H9 (cell line): ENCODE measurements at regions not wholly inside any gene's neighbourhood (a gene's known extent, or its start where the extent isn't known, plus 50 kb on each side); places are given as distances from the start of the nearest gene placed in this dataset.

Experiments
- DNase-seq: peaks from one replicate; pipeline ENCODE4 v3.0.0-alpha.2; 2017
- H2AFZ ChIP-seq: one replicate; pipeline ENCODE4 v1.6.1; 2013; ENCODE audit warnings: mild to moderate bottlenecking, low read length, control low read depth, moderate library complexity
- H2AK5ac ChIP-seq: 2 replicates; pipeline ENCODE4 v1.6.1; 2013; ENCODE audit warnings: low read length, control low read depth, mixed read lengths; ENCODE audit not compliant: insufficient read length
- H2BK120ac ChIP-seq: one replicate; pipeline ENCODE4 v1.6.1; 2013; ENCODE audit warnings: low read depth, mild to moderate bottlenecking, low read length, control low read depth, inconsistent platforms; ENCODE audit not compliant: poor library complexity, severe bottlenecking
- H2BK12ac ChIP-seq: 2 replicates; pipeline ENCODE4 v1.6.1; 2013; ENCODE audit warnings: low read length, control low read depth, mixed read lengths, low read depth; ENCODE audit not compliant: insufficient read length
- H2BK15ac ChIP-seq: 2 replicates; pipeline ENCODE4 v1.6.1; 2013; ENCODE audit warnings: low read depth, low read length, control low read depth
- H2BK20ac ChIP-seq: one replicate; pipeline ENCODE4 v1.6.1; 2013; ENCODE audit warnings: low read depth, mild to moderate bottlenecking, low read length, control low read depth, inconsistent platforms; ENCODE audit not compliant: poor library complexity, severe bottlenecking
- H2BK5ac ChIP-seq: 2 replicates; pipeline ENCODE4 v1.6.1; 2013; ENCODE audit warnings: low read length, control low read depth, mixed read lengths; ENCODE audit not compliant: insufficient read length
- H3K14ac ChIP-seq: 2 replicates; pipeline ENCODE4 v1.6.1; 2013; ENCODE audit warnings: low read length, control low read depth; ENCODE audit not compliant: insufficient read depth
- H3K18ac ChIP-seq: 2 replicates; pipeline ENCODE4 v1.6.1; 2013; ENCODE audit warnings: low read depth, mild to moderate bottlenecking, mixed read lengths, low read length, control low read depth; ENCODE audit not compliant: insufficient read length
- H3K23ac ChIP-seq: 2 replicates; pipeline ENCODE4 v1.6.1; 2013; ENCODE audit warnings: low read length, control low read depth, mixed read lengths, low read depth; ENCODE audit not compliant: insufficient read length
- H3K23me2 ChIP-seq: 2 replicates; pipeline ENCODE4 v1.6.1; 2013; ENCODE audit warnings: low read depth, mild to moderate bottlenecking, mixed read lengths, low read length, control low read depth; ENCODE audit not compliant: insufficient read length, poor library complexity, severe bottlenecking
- H3K27ac ChIP-seq: 2 replicates; pipeline ENCODE4 v1.5.1; 2013; ENCODE audit warnings: low read length, control low read depth, mixed read lengths, low read depth; ENCODE audit not compliant: insufficient read length
- H3K27me3 ChIP-seq: 2 replicates; pipeline ENCODE4 v1.6.1; 2013; ENCODE audit warnings: low read length, control low read depth, inconsistent platforms; ENCODE audit not compliant: insufficient read depth
- H3K4ac ChIP-seq: 2 replicates; pipeline ENCODE4 v1.6.1; 2013; ENCODE audit warnings: low read depth, mild to moderate bottlenecking, control low read depth, inconsistent platforms, low read length, moderate library complexity
- H3K4me1 ChIP-seq: 2 replicates; pipeline ENCODE4 v1.6.1; 2013; ENCODE audit warnings: low read length, control low read depth, inconsistent platforms; ENCODE audit not compliant: insufficient read depth
- H3K4me2 ChIP-seq: 2 replicates; pipeline ENCODE4 v1.6.1; 2013; ENCODE audit warnings: low read length, control low read depth, mixed read lengths; ENCODE audit not compliant: insufficient read length, insufficient read depth
- H3K56ac ChIP-seq: 2 replicates; pipeline ENCODE4 v1.6.1; 2013; ENCODE audit warnings: low read depth, mild to moderate bottlenecking, mixed read lengths, low read length, control low read depth; ENCODE audit not compliant: insufficient read length
- H3K79me1 ChIP-seq: 2 replicates; pipeline ENCODE4 v1.6.1; 2013; ENCODE audit warnings: low read depth, mild to moderate bottlenecking, moderate library complexity, low read length, control low read depth, inconsistent platforms; ENCODE audit not compliant: insufficient read depth, poor library complexity, severe bottlenecking
- H3K79me2 ChIP-seq: 2 replicates; pipeline ENCODE4 v1.6.1; 2013; ENCODE audit warnings: low read length, control low read depth, inconsistent platforms; ENCODE audit not compliant: insufficient read depth
- H3K9ac ChIP-seq: 2 replicates; pipeline ENCODE4 v1.6.1; 2013; ENCODE audit warnings: low read length, control low read depth, mixed read lengths; ENCODE audit not compliant: insufficient read length; ENCODE audit errors: extremely low read depth
- H3K9me3 ChIP-seq: one replicate; pipeline ENCODE4 v1.6.1; 2013; ENCODE audit warnings: low read depth, low read length, inconsistent platforms; ENCODE audit not compliant: control insufficient read depth
- H3T11ph ChIP-seq: one replicate; pipeline ENCODE4 v1.6.1; 2013; ENCODE audit warnings: mild to moderate bottlenecking, low read length, control low read depth, inconsistent platforms
- H4K20me1 ChIP-seq: one replicate; pipeline ENCODE4 v1.6.1; 2013; ENCODE audit not compliant: control insufficient read depth, insufficient read length, insufficient read depth
- H4K5ac ChIP-seq: 2 replicates; pipeline ENCODE4 v1.6.1; 2013; ENCODE audit warnings: low read depth, mild to moderate bottlenecking, mixed read lengths, low read length, control low read depth; ENCODE audit not compliant: insufficient read length
- H4K8ac ChIP-seq: replicated peaks from 2 replicates; pipeline ENCODE4 v1.6.1; 2013; ENCODE audit warnings: low read length, control low read depth, mixed read lengths, low read depth; ENCODE audit not compliant: insufficient read length
- H4K91ac ChIP-seq: 2 replicates; pipeline ENCODE4 v1.6.1; 2013; ENCODE audit warnings: low read depth, mild to moderate bottlenecking, moderate library complexity, mixed read lengths, low read length, control low read depth; ENCODE audit not compliant: insufficient read length
- H3K27ac Mint-ChIP-seq, 3 experiments: 2 replicates in 2 of 3; 3 replicates in 1 of 3; pipeline ENCODE4 v1.8.0; 2020 to 2021; ENCODE audit warnings: mixed read lengths in 3 of 3, mild to moderate bottlenecking in 1 of 3, moderate library complexity in 1 of 3
- H3K27me3 Mint-ChIP-seq: 2 replicates; pipeline ENCODE4 v1.8.0; 2021; ENCODE audit warnings: low read depth, mild to moderate bottlenecking, moderate library complexity, mixed read lengths
- H3K36me3 Mint-ChIP-seq, 3 experiments: 2 replicates in 2 of 3; 3 replicates in 1 of 3; pipeline ENCODE4 v1.8.0; 2020 to 2021; ENCODE audit warnings: low read depth in 3 of 3, mixed read lengths in 3 of 3; ENCODE audit not compliant: insufficient read depth in 1 of 3
- H3K4me1 Mint-ChIP-seq, 2 experiments: 2 replicates each; pipeline ENCODE4 v1.8.0; 2020; ENCODE audit warnings: mixed read lengths in 2 of 2
- H3K4me3 Mint-ChIP-seq, 2 experiments: 2 replicates in 1 of 2; 3 replicates in 1 of 2; pipeline ENCODE4 v1.8.0; 2020 to 2021; ENCODE audit warnings: mild to moderate bottlenecking in 2 of 2, mixed read lengths in 2 of 2, moderate library complexity in 1 of 2
- H3K9me3 Mint-ChIP-seq, 2 experiments: 2 replicates in 1 of 2; 3 replicates in 1 of 2; pipeline ENCODE4 v1.8.0; 2020; ENCODE audit warnings: mild to moderate bottlenecking in 2 of 2, mixed read lengths in 2 of 2, moderate library complexity in 1 of 2
- CTCF ChIP-seq: fragments of 200-600 bp; sonication (generic); conservative IDR thresholded peaks from 3 replicates; pipeline ENCODE4 v1.8.0; 2021; ENCODE audit warnings: antibody characterized with exemption, mild to moderate bottlenecking
- WGBS: extraction: QIAGEN DNeasy Blood & Tissue Kit; methylation state at CpG from one replicate; pipeline ENCODE4 v1.1.7; 2013; ENCODE audit warnings: missing lambda C conversion rate, low lambda C conversion rate, mixed read lengths; ENCODE audit not compliant: insufficient read length; ENCODE audit errors: extremely low coverage; 5-methylcytosine and 5-hydroxymethylcytosine counted together

- Histone ChIP-seq H3K9me3 (peaks cover 5% of the 10 kb centered on the region), H4K20me1 (peaks cover 2% of the 10 kb centered on the region), H3K4me1 (peaks cover 5% of the 10 kb centered on the region; the same call in 1 of the 2 replicates), H3K9ac (no peak overlapping the region), H2AFZ (no peak overlapping the region), H2BK15ac (no peak overlapping the region), H3K79me2 (no peaks in the 10 kb centered on the region), H2BK20ac (no peak overlapping the region), H4K8ac (no peak overlapping the region), H3K4ac (no peak overlapping the region), H3K79me1 (no peaks in the 10 kb centered on the region), H3K27me3 (no peaks in the 10 kb centered on the region), H3K18ac (no peak overlapping the region), H3K4me2 (no peak overlapping the region), H3K56ac (no peak overlapping the region), H2BK12ac (no peak overlapping the region), H2AK5ac (no peak overlapping the region), H3K27ac (no peak overlapping the region), H2BK120ac (no peak overlapping the region), H3T11ph (no peak overlapping the region), H3K23ac (no peak overlapping the region), H2BK5ac (no peak overlapping the region), H4K91ac (no peak overlapping the region), H4K5ac (no peak overlapping the region), H3K23me2 (no peaks in the 10 kb centered on the region), H3K14ac (no peak overlapping the region)
- Mint-ChIP-seq H3K4me1 (peaks cover 15 to 26% of the 10 kb centered on the region in 2 experiments), H3K9me3 (peaks cover 10 to 20% of the 10 kb centered on the region in 2 experiments), H3K27ac (no peak overlapping the region), H3K36me3 (peaks cover 5 to 14% (median 7%) of the 10 kb centered on the region in 3 experiments), H3K27me3 (0 out of 2 replicates have a peak, but pooled peaks cover 1% of the 10 kb centered on the region), H3K4me3 (no peak overlapping the region)
- DNase-seq, result no peak
- no CpG with 5 or more reads among the region's 1 CpG for WGBS
- TF ChIP-seq CTCF, result no peak
Observed at GRCh38 chr1:177800400-177801088, 169.3 kb downstream of the SEC16B start.
